K562 (cell line): ENCODE measurements at regions not wholly inside any gene's neighbourhood (a gene's known extent, or its start where the extent isn't known, plus 50 kb on each side); places are given as distances from the start of the nearest gene placed in this dataset.
A peak's percentile ranks its signal among the peaks of the same experiment; 100 is the strongest.

ENCODE experiments used
- ARHGAP35 ChIP-seq: fragments of 450-650 bp; IDR thresholded peaks from 2 replicates; pipeline ENCODE4 v1.6.1; 2018; ENCODE audit not compliant: partially characterized antibody
- BDP1 ChIP-seq: IDR thresholded peaks from 3 replicates; pipeline ENCODE4 v1.6.1; 2011; ENCODE audit not compliant: insufficient read length, insufficient read depth
- CBX1 ChIP-seq: sonication (generic); IDR thresholded peaks from 2 replicates; pipeline ENCODE4 v1.6.1; 2016; ENCODE audit warnings: antibody characterized with exemption, low read depth, mild to moderate bottlenecking
- HDAC3 ChIP-seq: fragments of 450-650 bp; IDR thresholded peaks from 2 replicates; pipeline ENCODE4 v1.6.1; 2018; ENCODE audit warnings: borderline replicate concordance, mild to moderate bottlenecking, moderate library complexity; ENCODE audit not compliant: partially characterized antibody
- HLTF ChIP-seq: fragments of 450-650 bp; IDR thresholded peaks from 2 replicates; pipeline ENCODE4 v1.6.1; 2016
- MED1 ChIP-seq: sonication (generic); formaldehyde crosslinking; IDR thresholded peaks from 2 replicates; pipeline ENCODE4 v1.8.1; 2023; ENCODE audit warnings: missing genetic modification reagents, borderline replicate concordance
- NCOA4 ChIP-seq: fragments of 450-650 bp; IDR thresholded peaks from 2 replicates; pipeline ENCODE4 v1.6.1; 2018; ENCODE audit warnings: mild to moderate bottlenecking; ENCODE audit not compliant: partially characterized antibody
- PHF21A ChIP-seq: fragments of 450-650 bp; IDR thresholded peaks from 2 replicates; pipeline ENCODE4 v1.6.1; 2017; ENCODE audit warnings: low read depth, borderline replicate concordance
- SAFB ChIP-seq: fragments of 200-400 bp; formaldehyde crosslinking; IDR thresholded peaks from 2 replicates; pipeline ENCODE4 v1.6.1; 2017; ENCODE audit warnings: low read depth, low read length, borderline replicate concordance
- TAF1 ChIP-seq: IDR thresholded peaks from 2 replicates; pipeline ENCODE4 v1.6.1; 2011; ENCODE audit warnings: mild to moderate bottlenecking, low read length, moderate library complexity; ENCODE audit not compliant: insufficient read depth, control insufficient read depth, severe bottlenecking; ENCODE audit errors: extremely low read depth
- ZNF165 ChIP-seq: fragments of 250-450 bp; sonication (Bioruptor Pico); IDR thresholded peaks from 2 replicates; pipeline ENCODE4 v1.4.0; 2020; ENCODE audit warnings: borderline replicate concordance
- ZNF717 ChIP-seq: fragments of 250-450 bp; sonication (Bioruptor Pico); IDR thresholded peaks from 2 replicates; pipeline ENCODE4 v1.5.0; 2021
- TF ChIP-seq, protein P1 (sequence below): sonication (generic); formaldehyde crosslinking; IDR thresholded peaks from 2 replicates; pipeline ENCODE4 v1.8.0; 2023; ENCODE audit warnings: mild to moderate bottlenecking, missing genetic modification reagents
- TF ChIP-seq, protein P2 (sequence below): fragments of 250-450 bp; sonication (Bioruptor Pico); IDR thresholded peaks from 2 replicates; pipeline ENCODE4 v1.8.0; 2021; ENCODE audit warnings: moderate library complexity, mild to moderate bottlenecking, inconsistent platforms
- TF ChIP-seq, protein P3 (sequence below): sonication (generic); formaldehyde crosslinking; IDR thresholded peaks from 2 replicates; pipeline ENCODE4 v1.8.1; 2022; ENCODE audit warnings: missing genetic modification reagents
- TF ChIP-seq, protein P4 (sequence below): fragments of 250-450 bp; sonication (Bioruptor Pico); IDR thresholded peaks from 2 replicates; pipeline ENCODE4 v1.5.0; 2022; ENCODE audit warnings: mild to moderate bottlenecking
- TF ChIP-seq, protein P5 (sequence below): fragments of 200-800 bp; sonication (Bioruptor generic); IDR thresholded peaks from 2 replicates; pipeline ENCODE4 v1.6.1; 2017; ENCODE audit warnings: missing genetic modification characterization, missing compliant biosample characterization
- TF ChIP-seq, protein P6 (sequence below): sonication (generic); formaldehyde crosslinking; IDR thresholded peaks from 2 replicates; pipeline ENCODE4 v1.8.0; 2022; ENCODE audit warnings: missing genetic modification reagents, mild to moderate bottlenecking, moderate library complexity, borderline replicate concordance

DNA sequence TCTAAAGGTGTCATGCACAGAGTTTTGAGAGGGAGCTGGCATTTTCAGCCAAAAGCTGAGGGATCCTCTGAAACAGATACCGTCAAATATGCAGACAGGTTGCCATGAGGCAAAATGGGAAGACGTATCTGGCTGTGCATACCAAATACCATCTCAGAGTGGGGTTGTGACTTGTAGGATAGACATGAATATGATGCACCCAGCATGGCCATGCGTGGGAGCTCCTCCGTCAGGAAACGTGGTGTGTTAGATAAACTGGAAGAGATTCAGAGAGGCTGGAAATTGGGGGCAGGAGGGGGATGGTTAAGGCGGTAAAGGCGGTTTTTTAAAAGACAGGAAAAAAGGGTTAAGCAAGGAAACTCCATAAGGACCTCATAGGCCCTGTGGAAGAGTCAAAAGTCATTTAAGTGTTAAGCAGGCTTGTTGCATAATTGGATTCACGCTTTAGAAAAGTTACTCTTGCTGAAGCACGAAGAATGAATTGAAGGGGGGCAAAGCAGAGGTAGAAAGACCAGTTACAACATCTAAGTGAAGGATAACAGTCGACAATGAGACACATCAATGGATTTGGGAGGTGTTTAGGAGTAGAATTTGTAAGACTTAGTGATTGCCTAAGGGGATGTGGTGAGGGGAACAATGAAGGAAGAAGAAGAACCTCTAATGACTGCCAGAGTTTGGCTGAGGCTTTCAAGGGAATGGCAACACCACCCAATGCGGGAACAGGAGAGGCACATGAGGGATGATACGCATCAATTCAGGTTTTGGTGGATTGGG is 139.6 kb upstream of the CTAGE1 start (continued):
- peak; percentile 68 for TF ChIP-seq HDAC3
- no peak for TF ChIP-seq TAF1
- TF ChIP-seq HLTF = no peak
- TF ChIP-seq SAFB = no peak
- no peak for TF ChIP-seq NCOA4
- TF ChIP-seq ZNF165 (CRISPR knock-in tag) = no peak
- TF ChIP-seq, protein P1, sequence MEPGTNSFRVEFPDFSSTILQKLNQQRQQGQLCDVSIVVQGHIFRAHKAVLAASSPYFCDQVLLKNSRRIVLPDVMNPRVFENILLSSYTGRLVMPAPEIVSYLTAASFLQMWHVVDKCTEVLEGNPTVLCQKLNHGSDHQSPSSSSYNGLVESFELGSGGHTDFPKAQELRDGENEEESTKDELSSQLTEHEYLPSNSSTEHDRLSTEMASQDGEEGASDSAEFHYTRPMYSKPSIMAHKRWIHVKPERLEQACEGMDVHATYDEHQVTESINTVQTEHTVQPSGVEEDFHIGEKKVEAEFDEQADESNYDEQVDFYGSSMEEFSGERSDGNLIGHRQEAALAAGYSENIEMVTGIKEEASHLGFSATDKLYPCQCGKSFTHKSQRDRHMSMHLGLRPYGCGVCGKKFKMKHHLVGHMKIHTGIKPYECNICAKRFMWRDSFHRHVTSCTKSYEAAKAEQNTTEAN = no peak
- TF ChIP-seq, protein P2, sequence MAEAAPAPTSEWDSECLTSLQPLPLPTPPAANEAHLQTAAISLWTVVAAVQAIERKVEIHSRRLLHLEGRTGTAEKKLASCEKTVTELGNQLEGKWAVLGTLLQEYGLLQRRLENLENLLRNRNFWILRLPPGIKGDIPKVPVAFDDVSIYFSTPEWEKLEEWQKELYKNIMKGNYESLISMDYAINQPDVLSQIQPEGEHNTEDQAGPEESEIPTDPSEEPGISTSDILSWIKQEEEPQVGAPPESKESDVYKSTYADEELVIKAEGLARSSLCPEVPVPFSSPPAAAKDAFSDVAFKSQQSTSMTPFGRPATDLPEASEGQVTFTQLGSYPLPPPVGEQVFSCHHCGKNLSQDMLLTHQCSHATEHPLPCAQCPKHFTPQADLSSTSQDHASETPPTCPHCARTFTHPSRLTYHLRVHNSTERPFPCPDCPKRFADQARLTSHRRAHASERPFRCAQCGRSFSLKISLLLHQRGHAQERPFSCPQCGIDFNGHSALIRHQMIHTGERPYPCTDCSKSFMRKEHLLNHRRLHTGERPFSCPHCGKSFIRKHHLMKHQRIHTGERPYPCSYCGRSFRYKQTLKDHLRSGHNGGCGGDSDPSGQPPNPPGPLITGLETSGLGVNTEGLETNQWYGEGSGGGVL (CRISPR knock-in tag) = no peak
- TF ChIP-seq, protein P3, sequence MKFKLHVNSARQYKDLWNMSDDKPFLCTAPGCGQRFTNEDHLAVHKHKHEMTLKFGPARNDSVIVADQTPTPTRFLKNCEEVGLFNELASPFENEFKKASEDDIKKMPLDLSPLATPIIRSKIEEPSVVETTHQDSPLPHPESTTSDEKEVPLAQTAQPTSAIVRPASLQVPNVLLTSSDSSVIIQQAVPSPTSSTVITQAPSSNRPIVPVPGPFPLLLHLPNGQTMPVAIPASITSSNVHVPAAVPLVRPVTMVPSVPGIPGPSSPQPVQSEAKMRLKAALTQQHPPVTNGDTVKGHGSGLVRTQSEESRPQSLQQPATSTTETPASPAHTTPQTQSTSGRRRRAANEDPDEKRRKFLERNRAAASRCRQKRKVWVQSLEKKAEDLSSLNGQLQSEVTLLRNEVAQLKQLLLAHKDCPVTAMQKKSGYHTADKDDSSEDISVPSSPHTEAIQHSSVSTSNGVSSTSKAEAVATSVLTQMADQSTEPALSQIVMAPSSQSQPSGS (CRISPR knock-in tag) = no peak
- TF ChIP-seq, protein P4, sequence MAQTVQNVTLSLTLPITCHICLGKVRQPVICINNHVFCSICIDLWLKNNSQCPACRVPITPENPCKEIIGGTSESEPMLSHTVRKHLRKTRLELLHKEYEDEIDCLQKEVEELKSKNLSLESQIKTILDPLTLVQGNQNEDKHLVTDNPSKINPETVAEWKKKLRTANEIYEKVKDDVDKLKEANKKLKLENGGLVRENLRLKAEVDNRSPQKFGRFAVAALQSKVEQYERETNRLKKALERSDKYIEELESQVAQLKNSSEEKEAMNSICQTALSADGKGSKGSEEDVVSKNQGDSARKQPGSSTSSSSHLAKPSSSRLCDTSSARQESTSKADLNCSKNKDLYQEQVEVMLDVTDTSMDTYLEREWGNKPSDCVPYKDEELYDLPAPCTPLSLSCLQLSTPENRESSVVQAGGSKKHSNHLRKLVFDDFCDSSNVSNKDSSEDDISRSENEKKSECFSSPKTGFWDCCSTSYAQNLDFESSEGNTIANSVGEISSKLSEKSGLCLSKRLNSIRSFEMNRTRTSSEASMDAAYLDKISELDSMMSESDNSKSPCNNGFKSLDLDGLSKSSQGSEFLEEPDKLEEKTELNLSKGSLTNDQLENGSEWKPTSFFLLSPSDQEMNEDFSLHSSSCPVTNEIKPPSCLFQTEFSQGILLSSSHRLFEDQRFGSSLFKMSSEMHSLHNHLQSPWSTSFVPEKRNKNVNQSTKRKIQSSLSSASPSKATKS (CRISPR knock-in tag) = no peak
- TF ChIP-seq PHF21A = no peak
- no peak for TF ChIP-seq BDP1
- no peak for TF ChIP-seq ZNF717
- TF ChIP-seq, protein P5, sequence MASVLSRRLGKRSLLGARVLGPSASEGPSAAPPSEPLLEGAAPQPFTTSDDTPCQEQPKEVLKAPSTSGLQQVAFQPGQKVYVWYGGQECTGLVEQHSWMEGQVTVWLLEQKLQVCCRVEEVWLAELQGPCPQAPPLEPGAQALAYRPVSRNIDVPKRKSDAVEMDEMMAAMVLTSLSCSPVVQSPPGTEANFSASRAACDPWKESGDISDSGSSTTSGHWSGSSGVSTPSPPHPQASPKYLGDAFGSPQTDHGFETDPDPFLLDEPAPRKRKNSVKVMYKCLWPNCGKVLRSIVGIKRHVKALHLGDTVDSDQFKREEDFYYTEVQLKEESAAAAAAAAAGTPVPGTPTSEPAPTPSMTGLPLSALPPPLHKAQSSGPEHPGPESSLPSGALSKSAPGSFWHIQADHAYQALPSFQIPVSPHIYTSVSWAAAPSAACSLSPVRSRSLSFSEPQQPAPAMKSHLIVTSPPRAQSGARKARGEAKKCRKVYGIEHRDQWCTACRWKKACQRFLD (CRISPR knock-in tag) = no peak; the same call in 1 of the 2 replicates
- TF ChIP-seq, protein P6, sequence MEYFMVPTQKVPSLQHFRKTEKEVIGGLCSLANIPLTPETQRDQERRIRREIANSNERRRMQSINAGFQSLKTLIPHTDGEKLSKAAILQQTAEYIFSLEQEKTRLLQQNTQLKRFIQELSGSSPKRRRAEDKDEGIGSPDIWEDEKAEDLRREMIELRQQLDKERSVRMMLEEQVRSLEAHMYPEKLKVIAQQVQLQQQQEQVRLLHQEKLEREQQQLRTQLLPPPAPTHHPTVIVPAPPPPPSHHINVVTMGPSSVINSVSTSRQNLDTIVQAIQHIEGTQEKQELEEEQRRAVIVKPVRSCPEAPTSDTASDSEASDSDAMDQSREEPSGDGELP (CRISPR knock-in tag) = no peak
- no peak for TF ChIP-seq CBX1
- no peak for TF ChIP-seq ARHGAP35
- no peak for TF ChIP-seq MED1 (CRISPR knock-in tag)
